GM19043 (cell line): ENCODE measurements at regions not wholly inside any gene's neighbourhood (a gene's known extent, or its start where the extent isn't known, plus 50 kb on each side); places are given as distances from the start of the nearest gene placed in this dataset.
A peak's percentile ranks its signal among the peaks of the same experiment; 100 is the strongest.
"Not testable (repeated sequence)": the region's sequence is repeated elsewhere in the genome, so short reads cannot be mapped to it uniquely, and the experiment has no call there.

Source experiments
- ATAC-seq: cut with Tn5 transposase; IDR thresholded peaks from one replicate; pipeline ENCODE4 v1.9.1; 2021; ENCODE audit warnings: low read depth; ENCODE audit not compliant: unreplicated experiment

- peak; percentile 55 for ATAC-seq
These were observed 203.9 kb downstream of the SPATA31A1 start for GRCh38 chr9:39559384-39559783.

- not testable (repeated sequence) for ATAC-seq
These were observed 211.3 kb downstream of the SPATA31A1 start for GRCh38 chr9:39566782-39567181.

- ATAC-seq = not testable (repeated sequence)
These were observed 211.9 kb downstream of the SPATA31A1 start for GRCh38 chr9:39567396-39567795.

- ATAC-seq = not testable (repeated sequence)
These were observed 213.4 kb downstream of the SPATA31A1 start for GRCh38 chr9:39568900-39569299.

- not testable (repeated sequence) for ATAC-seq
These were observed 217.9 kb downstream of the SPATA31A1 start for GRCh38 chr9:39573024-39574022.

GRCh38 chr9:39579000-39579399 is 223.5 kb downstream of the SPATA31A1 start:
- ATAC-seq = not testable (repeated sequence)

- ATAC-seq = not testable (repeated sequence)
These were observed 225.8 kb downstream of the SPATA31A1 start for GRCh38 chr9:39581296-39581695.

GRCh38 chr9:39582677-39583412 is 227.4 kb downstream of the SPATA31A1 start:
- not testable (repeated sequence) for ATAC-seq

- not testable (repeated sequence) for ATAC-seq
These were observed 227.9 kb downstream of the SPATA31A1 start for GRCh38 chr9:39583413-39583747.

- ATAC-seq = not testable (repeated sequence)
These were observed 229.8 kb downstream of the SPATA31A1 start for GRCh38 chr9:39585233-39585632.

- no peak for ATAC-seq
These were observed 232.5 kb downstream of the SPATA31A1 start for GRCh38 chr9:39587844-39588499.

- no peak for ATAC-seq
These were observed 233.2 kb downstream of the SPATA31A1 start for GRCh38 chr9:39588500-39589137.

GRCh38 chr9:39604089-39604488 is 248.6 kb downstream of the SPATA31A1 start:
- ATAC-seq = not testable (repeated sequence)

- peak; percentile 95 for ATAC-seq
These were observed 256.2 kb downstream of the SPATA31A1 start for GRCh38 chr9:39611449-39612231.

- not testable (repeated sequence) for ATAC-seq
These were observed 261.0 kb downstream of the SPATA31A1 start for GRCh38 chr9:39616480-39616879.

- not testable (repeated sequence) for ATAC-seq
These were observed 268.6 kb downstream of the SPATA31A1 start for GRCh38 chr9:39624048-39624447.

GRCh38 chr9:39632071-39632470 is 276.6 kb downstream of the SPATA31A1 start:
- ATAC-seq = not testable (repeated sequence)

- ATAC-seq = not testable (repeated sequence)
These were observed 293.6 kb downstream of the SPATA31A1 start for GRCh38 chr9:39649029-39649428.

GRCh38 chr9:39656960-39657603 is 301.6 kb downstream of the SPATA31A1 start:
- ATAC-seq = peak; percentile 72
